ENCODE measurements at regions not wholly inside any gene's neighbourhood (a gene's known extent, or its start where the extent isn't known, plus 50 kb on each side); places are given as distances from the start of the nearest gene placed in this dataset.

- TF ChIP-seq CTCF (IDR thresholded peaks at IDR 0.05) (no peak), FOXJ3 (CRISPR knock-in tag; IDR thresholded peaks at IDR 0.05) (no peak), FOSL2 (IDR thresholded peaks at IDR 0.05; ENCODE audit: borderline replicate concordance, low read depth) (no peak), GABPA (IDR thresholded peaks at IDR 0.05; ENCODE audit: low read depth) (no peak)
Measured at GRCh38 chr3:36201546-36201945, 178.8 kb upstream of the STAC start.
